ENCODE measurements at regions not wholly inside any gene's neighbourhood (a gene's known extent, or its start where the extent isn't known, plus 50 kb on each side); places are given as distances from the start of the nearest gene placed in this dataset.

- no peak for TF ChIP-seq POLR2A (IDR thresholded peaks at IDR 0.05; ENCODE audit: low read depth, low read length)
- DNase-seq (ENCODE audit: insufficient read length, low spot score) (no peak), FAIRE-seq (no peak)
Observed at GRCh38 chr20:1831606-1832005, 63.6 kb upstream of the SIRPA start.

DNA sequence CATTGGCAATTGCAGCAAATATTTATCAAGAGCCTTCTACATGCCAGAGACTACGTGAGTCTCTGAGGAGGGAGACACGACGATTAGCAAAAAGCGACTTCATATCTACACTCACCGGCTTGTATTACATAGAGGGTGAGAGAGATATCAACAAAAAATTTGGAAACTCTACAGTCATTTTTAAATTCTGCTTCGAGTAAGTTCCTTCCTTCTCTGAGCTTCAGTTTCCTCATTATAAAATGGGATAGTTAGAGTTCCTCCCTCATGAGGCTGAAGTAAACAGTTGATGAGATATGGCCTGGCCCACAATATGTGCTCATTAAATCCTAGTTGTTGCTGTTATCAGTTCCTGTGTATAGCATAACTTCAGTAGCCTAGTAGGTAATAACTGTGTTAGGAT lies 64.1 kb upstream of the SIRPA start:
- TF ChIP-seq POLR2A (IDR thresholded peaks at IDR 0.05; ENCODE audit: low read depth, low read length), result no peak
- DNase-seq (ENCODE audit: insufficient read length, low spot score), result no peak
- FAIRE-seq, result no peak

DNA sequence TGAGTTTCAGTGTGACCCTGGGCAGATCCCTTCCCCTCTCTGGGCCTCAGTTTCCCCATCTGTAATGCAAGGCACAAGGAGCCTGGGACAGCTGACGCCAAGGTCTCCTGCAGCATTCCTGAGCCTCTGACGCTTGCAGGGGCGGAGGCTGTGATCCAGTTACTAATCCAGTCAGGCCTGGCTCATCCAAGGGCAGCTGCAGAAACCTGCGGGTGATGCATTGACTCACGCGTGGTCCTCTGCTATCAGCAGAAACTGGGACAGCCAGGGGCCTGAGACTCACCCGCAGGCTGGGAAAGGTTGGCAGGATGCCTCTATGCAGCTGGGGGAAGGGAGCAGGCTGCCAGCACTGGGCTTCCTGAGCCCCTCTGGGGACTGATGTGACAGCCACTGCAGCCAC lies 65.0 kb upstream of the SIRPA start:
- FAIRE-seq, result no peak
- DNase-seq (ENCODE audit: insufficient read length, low spot score), result peak; percentile 97
- TF ChIP-seq POLR2A (IDR thresholded peaks at IDR 0.05; ENCODE audit: low read depth, low read length), result no peak

DNA sequence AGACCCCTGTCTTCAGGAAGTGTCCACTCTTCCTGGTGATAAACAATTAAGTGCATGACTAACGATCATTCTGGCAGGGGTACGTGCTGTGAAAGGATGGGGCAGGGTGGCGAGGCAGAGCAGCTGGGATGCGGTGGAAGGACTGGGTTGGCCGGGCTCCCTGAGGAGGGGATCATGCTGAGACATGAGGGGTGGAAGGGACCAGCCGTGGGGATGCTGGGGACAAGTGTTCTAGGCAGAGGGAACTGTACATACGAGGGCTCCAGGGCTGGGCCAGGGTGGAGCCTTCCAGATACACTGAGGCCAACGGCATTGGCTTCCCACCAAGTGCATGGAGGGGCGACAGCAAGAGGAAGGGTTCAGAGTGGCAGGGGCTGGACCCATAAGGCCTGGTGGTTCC lies 65.7 kb upstream of the SIRPA start:
- DNase-seq (ENCODE audit: insufficient read length, low spot score) (no peak), FAIRE-seq (no peak)
- no peak for TF ChIP-seq POLR2A (IDR thresholded peaks at IDR 0.05; ENCODE audit: low read depth, low read length)

- no peak for TF ChIP-seq POLR2A (IDR thresholded peaks at IDR 0.05; ENCODE audit: low read depth, low read length)
- FAIRE-seq, result no peak
Observed at GRCh38 chr20:1828786-1829131, 66.4 kb upstream of the SIRPA start.

DNA sequence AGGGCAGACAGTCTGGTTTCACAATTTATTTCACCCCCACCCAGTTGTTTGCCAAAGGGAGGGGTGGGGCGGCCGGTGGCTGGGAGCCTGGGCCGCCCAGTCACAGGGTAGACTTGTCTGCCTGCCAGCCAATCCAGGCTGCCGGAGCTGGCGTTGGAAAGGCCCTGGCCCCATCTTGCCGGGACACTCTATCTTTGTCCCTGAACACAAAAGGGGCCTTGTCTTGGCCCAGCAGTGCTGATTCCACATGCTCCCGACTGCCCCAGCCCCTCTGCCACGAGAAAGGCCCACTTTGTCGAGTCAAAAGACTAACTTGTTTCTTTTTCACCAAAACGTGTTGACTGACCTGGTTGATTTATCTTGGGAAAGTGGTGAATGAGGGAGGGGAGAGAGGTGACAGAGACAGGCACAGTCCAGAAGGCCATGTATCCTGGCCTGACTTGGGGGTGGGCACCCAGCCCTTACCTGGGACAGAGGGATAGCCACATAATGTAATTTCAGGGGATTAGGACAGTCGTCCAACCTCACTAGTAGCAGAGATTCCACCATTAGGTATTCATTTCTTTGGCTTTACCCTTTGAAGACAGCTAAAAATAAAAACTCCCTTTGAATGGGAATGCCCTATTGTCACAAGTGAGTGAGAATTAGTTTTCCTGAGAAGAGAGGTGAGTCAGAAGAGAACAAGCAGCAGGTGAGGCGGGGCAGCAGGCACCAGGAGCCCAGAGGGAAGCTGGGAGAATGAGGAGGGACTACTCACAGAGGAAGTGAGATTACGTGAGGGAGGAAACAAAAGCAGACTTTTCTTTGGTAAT lies 67.0 kb upstream of the SIRPA start:
- no peak for FAIRE-seq
- TF ChIP-seq POLR2A (IDR thresholded peaks at IDR 0.05; ENCODE audit: low read depth, low read length), result no peak
- no peak for DNase-seq (ENCODE audit: insufficient read length, low spot score)

More at GRCh38 chr20:1828786-1829131, 66.4 kb upstream of the SIRPA start:
- no peak for DNase-seq (ENCODE audit: insufficient read length, low spot score)

- no peak for TF ChIP-seq POLR2A (IDR thresholded peaks at IDR 0.05; ENCODE audit: low read depth, low read length)
- DNase-seq (ENCODE audit: insufficient read length, low spot score) (no peak), FAIRE-seq (no peak)
Observed at GRCh38 chr20:1827510-1827973, 67.7 kb upstream of the SIRPA start.

- no peak for FAIRE-seq
- no peak for TF ChIP-seq POLR2A (IDR thresholded peaks at IDR 0.05; ENCODE audit: low read depth, low read length)
- DNase-seq (ENCODE audit: insufficient read length, low spot score), result no peak
Observed at GRCh38 chr20:1825938-1826445, 69.2 kb upstream of the SIRPA start.

DNA sequence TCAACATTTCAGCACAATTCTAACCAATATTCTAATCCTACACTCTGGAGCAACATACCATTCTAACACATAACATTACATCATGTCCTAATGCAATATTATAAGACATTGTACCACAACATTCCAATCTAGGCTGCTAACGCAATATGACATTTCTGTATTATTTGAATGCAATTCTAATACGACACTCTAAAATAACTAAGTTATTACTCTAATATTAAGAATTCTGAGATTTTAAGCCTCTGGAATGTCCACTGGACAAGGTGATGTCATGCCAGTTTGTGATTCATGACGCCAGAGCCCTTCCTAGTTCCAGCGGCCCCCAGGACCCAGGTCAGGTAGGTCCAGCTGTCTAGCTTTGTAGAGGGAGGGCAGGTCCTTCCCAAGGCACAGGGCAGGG lies 69.7 kb upstream of the SIRPA start:
- FAIRE-seq, result no peak
- DNase-seq (ENCODE audit: insufficient read length, low spot score), result no peak
- no peak for TF ChIP-seq POLR2A (IDR thresholded peaks at IDR 0.05; ENCODE audit: low read depth, low read length)

DNA sequence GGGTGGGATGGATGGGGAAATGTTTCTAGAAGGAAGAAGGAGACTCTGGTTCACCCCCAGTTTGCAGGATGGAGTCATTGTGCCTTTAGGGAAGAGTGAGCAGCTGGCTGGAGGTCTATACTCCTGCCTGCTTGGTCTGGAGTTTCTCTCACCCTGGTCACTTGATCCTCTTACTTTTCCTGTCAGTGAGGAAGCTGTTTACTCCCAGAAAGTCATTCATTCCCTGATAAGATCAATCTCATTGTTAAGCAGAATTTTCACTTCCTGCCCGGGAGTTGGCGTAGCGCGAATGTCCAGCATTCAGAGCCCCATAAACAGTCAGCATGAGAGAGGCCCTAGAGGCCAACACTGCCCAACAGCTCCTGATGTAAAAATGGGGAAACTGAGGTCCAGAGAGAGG lies 70.4 kb upstream of the SIRPA start:
- no peak for DNase-seq (ENCODE audit: insufficient read length, low spot score)
- TF ChIP-seq POLR2A (IDR thresholded peaks at IDR 0.05; ENCODE audit: low read depth, low read length), result no peak
- FAIRE-seq, result no peak

- no peak for DNase-seq (ENCODE audit: insufficient read length, low spot score)
Observed at GRCh38 chr20:1824181-1824580, 71.0 kb upstream of the SIRPA start.

GRCh38 chr20:1823450-1823844 lies 71.8 kb upstream of the SIRPA start:
- DNase-seq (ENCODE audit: insufficient read length, low spot score) (no peak), FAIRE-seq (no peak)
- TF ChIP-seq POLR2A (IDR thresholded peaks at IDR 0.05; ENCODE audit: low read depth, low read length), result no peak

More at GRCh38 chr20:1824181-1824580, 71.0 kb upstream of the SIRPA start:
- TF ChIP-seq POLR2A (IDR thresholded peaks at IDR 0.05; ENCODE audit: low read depth, low read length), result no peak
- no peak for FAIRE-seq

GRCh38 chr20:1822564-1823449 lies 72.4 kb upstream of the SIRPA start:
- DNase-seq (ENCODE audit: insufficient read length, low spot score), result no peak
- FAIRE-seq, result no peak

More at GRCh38 chr20:1822564-1823449, 72.4 kb upstream of the SIRPA start:
- TF ChIP-seq POLR2A (IDR thresholded peaks at IDR 0.05; ENCODE audit: low read depth, low read length), result no peak

Measured in H54 (cell line).